Stimulated activated CD8-positive, alpha-beta memory T cell treated with anti-CD3 and anti-CD28 coated beads, Interleukin-7, amount 100 ng/mL, for 24 hours (primary cell): ENCODE measurements at regions not wholly inside any gene's neighbourhood (a gene's known extent, or its start where the extent isn't known, plus 50 kb on each side); places are given as distances from the start of the nearest gene placed in this dataset.
"Not testable (repeated sequence)": the region's sequence is repeated elsewhere in the genome, so short reads cannot be mapped to it uniquely, and the experiment has no call there.

Experiments used
- DNase-seq: peaks from one replicate; pipeline ENCODE4 v3.0.0-alpha.2; 2020; ENCODE audit warnings: low read depth

GRCh38 chr5:51172903-51173626, 210.2 kb upstream of the ISL1 start:
- DNase-seq, result no peak

- DNase-seq, result no peak
Measured at GRCh38 chr5:51181208-51181894, 201.9 kb upstream of the ISL1 start.

- no peak for DNase-seq
Measured at GRCh38 chr5:51185850-51186329, 197.4 kb upstream of the ISL1 start.

- no peak for DNase-seq
Measured at GRCh38 chr5:51188001-51188591, 195.2 kb upstream of the ISL1 start.

- no peak for DNase-seq
Measured at GRCh38 chr5:51194671-51195070, 188.6 kb upstream of the ISL1 start.

GRCh38 chr5:51201024-51201423, 182.2 kb upstream of the ISL1 start:
- no peak for DNase-seq

GRCh38 chr5:51201708-51202107, 181.5 kb upstream of the ISL1 start:
- DNase-seq, result no peak

- DNase-seq, result no peak
Measured at GRCh38 chr5:51202161-51202560, 181.1 kb upstream of the ISL1 start.

- no peak for DNase-seq
Measured at GRCh38 chr5:51203598-51203997, 179.7 kb upstream of the ISL1 start.

- DNase-seq, result no peak
Measured at GRCh38 chr5:51208296-51208695, 175.0 kb upstream of the ISL1 start.

- no peak for DNase-seq
Measured at GRCh38 chr5:51214746-51215145, 168.5 kb upstream of the ISL1 start.

- DNase-seq, result no peak
Measured at GRCh38 chr5:51225789-51226742, 157.2 kb upstream of the ISL1 start.

- DNase-seq, result no peak
Measured at GRCh38 chr5:51227963-51228470, 155.2 kb upstream of the ISL1 start.

- no peak for DNase-seq
Measured at GRCh38 chr5:51230336-51230735, 152.9 kb upstream of the ISL1 start.

GRCh38 chr5:51242456-51242855, 140.8 kb upstream of the ISL1 start:
- no peak for DNase-seq

GRCh38 chr5:51250957-51251356, 132.3 kb upstream of the ISL1 start:
- DNase-seq, result not testable (repeated sequence)

- DNase-seq, result no peak
Measured at GRCh38 chr5:51271261-51271660, 112.0 kb upstream of the ISL1 start.

GRCh38 chr5:51273021-51273420, 110.2 kb upstream of the ISL1 start:
- no peak for DNase-seq

GRCh38 chr5:51273871-51274270, 109.4 kb upstream of the ISL1 start:
- no peak for DNase-seq

GRCh38 chr5:51275428-51275827, 107.8 kb upstream of the ISL1 start:
- DNase-seq, result no peak

GRCh38 chr5:51276250-51276649, 107.0 kb upstream of the ISL1 start:
- DNase-seq, result no peak

- DNase-seq, result no peak
Measured at GRCh38 chr5:51278539-51278938, 104.7 kb upstream of the ISL1 start.
